SU-DHL-6 (cell line): ENCODE measurements at regions not wholly inside any gene's neighbourhood (a gene's known extent, or its start where the extent isn't known, plus 50 kb on each side); places are given as distances from the start of the nearest gene placed in this dataset.

Source experiments
- H2AFZ ChIP-seq: fragments of 200-600 bp; sonication (generic); 2 replicates; pipeline ENCODE4 v1.6.1; 2014; ENCODE audit warnings: low read depth, mild to moderate bottlenecking, moderate library complexity, mixed read lengths, antibody characterized with exemption, low read length; ENCODE audit not compliant: severe bottlenecking
- H3F3A ChIP-seq: fragments of 200-600 bp; shearing (Covaris generic); 2 replicates; pipeline ENCODE4 v1.6.0; 2016; ENCODE audit warnings: antibody characterized with exemption, mild to moderate bottlenecking; ENCODE audit not compliant: insufficient read depth
- H3K27ac ChIP-seq: fragments of 200-600 bp; sonication (generic); 2 replicates; pipeline ENCODE4 v1.5.1; 2016; ENCODE audit warnings: low read depth, mild to moderate bottlenecking, low read length, moderate library complexity, mixed read lengths
- H3K27me3 ChIP-seq: fragments of 200-600 bp; sonication (generic), shearing (Covaris generic); 2 replicates; pipeline ENCODE4 v1.6.0; 2014; ENCODE audit warnings: mild to moderate bottlenecking, low read length
- H3K36me3 ChIP-seq: fragments of 200-600 bp; sonication (generic); 2 replicates; pipeline ENCODE4 v1.6.1; 2014; ENCODE audit warnings: mild to moderate bottlenecking, low read length, mixed read lengths
- H3K4me2 ChIP-seq: fragments of 300-600, 200-600 bp; shearing (Covaris generic), sonication (generic); 2 replicates; pipeline ENCODE4 v1.6.0; 2014; ENCODE audit warnings: low read length, low read depth, mild to moderate bottlenecking; ENCODE audit not compliant: poor library complexity, severe bottlenecking
- H3K4me3 ChIP-seq: fragments of 200-600 bp; sonication (generic); 2 replicates; pipeline ENCODE4 v1.5.1; 2014; ENCODE audit warnings: antibody characterized with exemption, low read length, mild to moderate bottlenecking, mixed read lengths; ENCODE audit not compliant: insufficient read depth, poor library complexity, severe bottlenecking
- H3K79me2 ChIP-seq: fragments of 200-600 bp; sonication (generic); 2 replicates; pipeline ENCODE4 v1.6.1; 2014; ENCODE audit warnings: mild to moderate bottlenecking, low read length, moderate library complexity; ENCODE audit not compliant: insufficient read depth
- H3K9ac ChIP-seq: fragments of 200-600 bp; sonication (generic); 2 replicates; pipeline ENCODE4 v1.7.0; 2014; ENCODE audit warnings: mild to moderate bottlenecking, low read length
- H3K9me2 ChIP-seq: fragments of 200-600 bp; sonication (generic); replicated peaks from 2 replicates; pipeline ENCODE4 v1.6.1; 2014; ENCODE audit warnings: low read length; ENCODE audit not compliant: insufficient read depth
- H3K9me3 ChIP-seq: fragments of 200-600 bp; sonication (generic); 2 replicates; pipeline ENCODE4 v1.6.1; 2014; ENCODE audit warnings: low read length, mixed read lengths; ENCODE audit not compliant: insufficient read depth
- H4K20me1 ChIP-seq: fragments of 200-600 bp; sonication (generic); 2 replicates; pipeline ENCODE4 v1.6.1; 2014; ENCODE audit warnings: low read depth, mild to moderate bottlenecking, antibody characterized with exemption, low read length, moderate library complexity, mixed read lengths
- CTCF ChIP-seq: fragments of 200-600 bp; sonication (generic); IDR thresholded peaks from one replicate; pipeline ENCODE4 v1.5.1; 2017; ENCODE audit warnings: antibody characterized with exemption, mild to moderate bottlenecking, low read length, moderate library complexity; ENCODE audit not compliant: insufficient read depth, poor library complexity, severe bottlenecking
- EZH2phosphoT487 ChIP-seq: fragments of 200-600 bp; sonication (generic), shearing (Covaris generic); conservative IDR thresholded peaks from 2 replicates; pipeline ENCODE4 v1.6.1; 2018; ENCODE audit warnings: mild to moderate bottlenecking, antibody characterized with exemption, low read length, moderate library complexity, mixed read lengths

GRCh38 chr6:121499666-121500065, 64.2 kb downstream of the GJA1 start:
- no peaks in the 10 kb centered on the region for H3K36me3 ChIP-seq
- no peak overlapping the region for H3K4me3 ChIP-seq
- H3K9me2 ChIP-seq = no peaks in the 10 kb centered on the region
- TF ChIP-seq EZH2phosphoT487 (no peak), CTCF (no peak)
- no peaks in the 10 kb centered on the region for H3K27me3 ChIP-seq
- H3K27ac ChIP-seq = no peak overlapping the region
- H4K20me1 ChIP-seq = no peaks in the 10 kb centered on the region
- H3K4me2 ChIP-seq = no peak overlapping the region
- no peak overlapping the region for H3K9ac ChIP-seq
- H3F3A ChIP-seq = no peaks in the 10 kb centered on the region
- H3K9me3 ChIP-seq = no peaks in the 10 kb centered on the region
- H3K79me2 ChIP-seq = no peaks in the 10 kb centered on the region
- H2AFZ ChIP-seq = no peak overlapping the region

GRCh38 chr6:121503589-121503991, 68.1 kb downstream of the GJA1 start:
- Histone ChIP-seq H4K20me1 (no peaks in the 10 kb centered on the region), H3K9ac (no peak overlapping the region), H3K4me2 (no peak overlapping the region), H2AFZ (no peak overlapping the region), H3K27me3 (no peaks in the 10 kb centered on the region), H3K27ac (no peak overlapping the region), H3K36me3 (no peaks in the 10 kb centered on the region), H3K4me3 (no peak overlapping the region), H3F3A (no peaks in the 10 kb centered on the region), H3K79me2 (no peaks in the 10 kb centered on the region), H3K9me3 (no peaks in the 10 kb centered on the region), H3K9me2 (no peaks in the 10 kb centered on the region)
- TF ChIP-seq EZH2phosphoT487 (no peak), CTCF (no peak)

- no peak overlapping the region for H2AFZ ChIP-seq
- H3K79me2 ChIP-seq = no peaks in the 10 kb centered on the region
- H3K36me3 ChIP-seq = no peaks in the 10 kb centered on the region
- no peak overlapping the region for H3K27ac ChIP-seq
- no peaks in the 10 kb centered on the region for H3K9me3 ChIP-seq
- H3K9me2 ChIP-seq = no peaks in the 10 kb centered on the region
- H3F3A ChIP-seq = no peaks in the 10 kb centered on the region
- H3K4me2 ChIP-seq = no peak overlapping the region
- H3K9ac ChIP-seq = no peak overlapping the region
- H3K27me3 ChIP-seq = no peaks in the 10 kb centered on the region
- TF ChIP-seq CTCF (no peak), EZH2phosphoT487 (no peak)
- no peaks in the 10 kb centered on the region for H4K20me1 ChIP-seq
- no peak overlapping the region for H3K4me3 ChIP-seq
Measured at GRCh38 chr6:121504227-121504626, 68.8 kb downstream of the GJA1 start.
